ENCODE measurements at regions not wholly inside any gene's neighbourhood (a gene's known extent, or its start where the extent isn't known, plus 50 kb on each side); places are given as distances from the start of the nearest gene placed in this dataset.

GRCh38 chr9:79362100-79363081, 209.4 kb upstream of the TLE4 start:
- H3K9ac ChIP-seq (ENCODE audit: low read length): no peak overlapping the region
- no peaks in the 10 kb centered on the region for H3K36me3 ChIP-seq (ENCODE audit: control insufficient read depth, insufficient read depth, low read length)
- no peak overlapping the region for H3K4me3 ChIP-seq (ENCODE audit: low read length)
- H3K27ac ChIP-seq (ENCODE audit: low read depth, low read length): no peak overlapping the region
- no peaks in the 10 kb centered on the region for H3K27me3 ChIP-seq (ENCODE audit: control insufficient read depth, insufficient read depth, low read length)
- H3K4me1 ChIP-seq (ENCODE audit: control insufficient read depth, insufficient read depth, low read length): no peaks in the 10 kb centered on the region

DNA sequence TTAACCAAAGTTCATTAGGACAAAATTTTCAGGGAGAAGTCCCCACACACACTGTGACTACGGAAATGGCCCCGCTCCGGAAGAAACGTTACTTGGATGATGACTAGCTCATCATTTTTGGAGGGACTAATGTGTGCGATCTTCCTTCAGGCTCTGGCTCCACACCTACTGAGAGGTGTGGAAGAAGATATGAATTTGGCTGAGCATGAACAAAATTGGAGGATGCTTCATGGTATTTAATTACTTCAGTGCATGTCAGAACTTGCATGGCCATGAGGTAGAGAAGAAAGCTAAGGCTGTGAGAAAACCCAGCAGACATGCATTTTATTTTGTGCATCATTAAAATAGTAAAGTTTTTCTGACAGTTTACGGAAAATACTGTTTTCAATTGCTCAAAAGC, 202.1 kb upstream of the TLE4 start:
- Histone ChIP-seq H3K36me3 (ENCODE audit: control insufficient read depth, insufficient read depth, low read length) (no peaks in the 10 kb centered on the region), H3K9ac (ENCODE audit: low read length) (no peak overlapping the region), H3K4me1 (ENCODE audit: control insufficient read depth, insufficient read depth, low read length) (no peaks in the 10 kb centered on the region), H3K27me3 (ENCODE audit: control insufficient read depth, insufficient read depth, low read length) (no peaks in the 10 kb centered on the region), H3K27ac (ENCODE audit: low read depth, low read length) (no peak overlapping the region), H3K4me3 (ENCODE audit: low read length) (no peak overlapping the region)

GRCh38 chr9:79371301-79371700, 200.5 kb upstream of the TLE4 start:
- Histone ChIP-seq H3K9ac (ENCODE audit: low read length) (no peak overlapping the region), H3K4me1 (ENCODE audit: control insufficient read depth, insufficient read depth, low read length) (no peaks in the 10 kb centered on the region), H3K36me3 (ENCODE audit: control insufficient read depth, insufficient read depth, low read length) (no peaks in the 10 kb centered on the region), H3K27ac (ENCODE audit: low read depth, low read length) (no peak overlapping the region), H3K4me3 (ENCODE audit: low read length) (no peak overlapping the region), H3K27me3 (ENCODE audit: control insufficient read depth, insufficient read depth, low read length) (no peaks in the 10 kb centered on the region)

- Histone ChIP-seq H3K4me1 (ENCODE audit: control insufficient read depth, insufficient read depth, low read length) (no peaks in the 10 kb centered on the region), H3K36me3 (ENCODE audit: control insufficient read depth, insufficient read depth, low read length) (no peaks in the 10 kb centered on the region), H3K27me3 (ENCODE audit: control insufficient read depth, insufficient read depth, low read length) (no peaks in the 10 kb centered on the region), H3K9ac (ENCODE audit: low read length) (no peak overlapping the region), H3K4me3 (ENCODE audit: low read length) (no peak overlapping the region), H3K27ac (ENCODE audit: low read depth, low read length) (no peak overlapping the region)
Measured at GRCh38 chr9:79371948-79372555, 199.7 kb upstream of the TLE4 start.

GRCh38 chr9:79377339-79377855, 194.4 kb upstream of the TLE4 start:
- Histone ChIP-seq H3K27ac (ENCODE audit: low read depth, low read length) (no peak overlapping the region), H3K9ac (ENCODE audit: low read length) (no peak overlapping the region), H3K4me3 (ENCODE audit: low read length) (no peak overlapping the region), H3K36me3 (ENCODE audit: control insufficient read depth, insufficient read depth, low read length) (no peaks in the 10 kb centered on the region), H3K4me1 (ENCODE audit: control insufficient read depth, insufficient read depth, low read length) (no peaks in the 10 kb centered on the region), H3K27me3 (ENCODE audit: control insufficient read depth, insufficient read depth, low read length) (no peaks in the 10 kb centered on the region)

GRCh38 chr9:79378107-79378506, 193.7 kb upstream of the TLE4 start:
- Histone ChIP-seq H3K27me3 (ENCODE audit: control insufficient read depth, insufficient read depth, low read length) (no peaks in the 10 kb centered on the region), H3K27ac (ENCODE audit: low read depth, low read length) (no peak overlapping the region), H3K36me3 (ENCODE audit: control insufficient read depth, insufficient read depth, low read length) (no peaks in the 10 kb centered on the region), H3K9ac (ENCODE audit: low read length) (no peak overlapping the region), H3K4me3 (ENCODE audit: low read length) (no peak overlapping the region), H3K4me1 (ENCODE audit: control insufficient read depth, insufficient read depth, low read length) (no peaks in the 10 kb centered on the region)

DNA sequence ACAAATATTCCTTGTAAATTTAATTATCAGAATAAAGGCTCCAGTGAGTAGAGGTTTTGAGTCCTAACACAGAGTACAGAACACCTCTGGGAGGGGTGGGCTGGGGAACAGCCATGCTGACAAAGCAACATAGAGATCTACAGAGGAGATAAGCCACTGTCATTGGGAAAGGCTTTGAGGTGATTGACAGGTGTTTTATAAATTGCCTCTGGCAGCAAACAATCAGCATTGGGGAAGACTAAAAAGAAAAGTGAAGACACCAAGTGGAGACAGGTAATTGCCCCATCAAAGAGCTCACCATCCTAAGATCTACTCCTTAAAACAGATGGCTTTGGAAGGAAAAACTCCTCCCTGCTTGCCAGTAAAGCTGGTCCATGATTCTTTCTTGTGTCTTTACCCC, 189.7 kb upstream of the TLE4 start:
- Histone ChIP-seq H3K36me3 (ENCODE audit: control insufficient read depth, insufficient read depth, low read length) (no peaks in the 10 kb centered on the region), H3K4me1 (ENCODE audit: control insufficient read depth, insufficient read depth, low read length) (no peaks in the 10 kb centered on the region), H3K9ac (ENCODE audit: low read length) (no peak overlapping the region), H3K27me3 (ENCODE audit: control insufficient read depth, insufficient read depth, low read length) (no peaks in the 10 kb centered on the region), H3K27ac (ENCODE audit: low read depth, low read length) (no peak overlapping the region), H3K4me3 (ENCODE audit: low read length) (no peak overlapping the region)

GRCh38 chr9:79382458-79382857, 189.3 kb upstream of the TLE4 start:
- Histone ChIP-seq H3K27me3 (ENCODE audit: control insufficient read depth, insufficient read depth, low read length) (no peaks in the 10 kb centered on the region), H3K9ac (ENCODE audit: low read length) (no peak overlapping the region), H3K4me3 (ENCODE audit: low read length) (no peak overlapping the region), H3K36me3 (ENCODE audit: control insufficient read depth, insufficient read depth, low read length) (no peaks in the 10 kb centered on the region), H3K27ac (ENCODE audit: low read depth, low read length) (no peak overlapping the region), H3K4me1 (ENCODE audit: control insufficient read depth, insufficient read depth, low read length) (no peaks in the 10 kb centered on the region)

DNA sequence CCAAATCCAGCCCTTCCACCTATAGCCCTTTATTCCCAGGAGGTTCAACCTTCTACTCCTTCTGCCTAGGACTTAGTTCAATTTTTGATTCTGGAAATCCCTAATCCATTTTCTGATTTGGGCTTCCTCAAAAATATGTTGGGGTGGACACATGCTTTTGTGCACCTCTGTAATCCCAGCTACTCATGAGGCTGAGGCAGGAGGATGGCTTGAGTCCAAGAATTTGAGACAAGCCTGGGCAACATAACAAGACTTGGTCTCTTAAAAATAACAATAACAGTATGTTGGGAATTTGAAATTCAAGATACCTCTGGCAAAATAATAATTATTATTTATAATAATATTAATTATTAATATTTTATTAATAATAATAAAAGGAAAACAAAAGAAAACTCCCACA, 188.7 kb upstream of the TLE4 start:
- H3K27me3 ChIP-seq (ENCODE audit: control insufficient read depth, insufficient read depth, low read length): no peaks in the 10 kb centered on the region
- no peak overlapping the region for H3K27ac ChIP-seq (ENCODE audit: low read depth, low read length)
- no peak overlapping the region for H3K9ac ChIP-seq (ENCODE audit: low read length)
- no peaks in the 10 kb centered on the region for H3K36me3 ChIP-seq (ENCODE audit: control insufficient read depth, insufficient read depth, low read length)
- no peak overlapping the region for H3K4me3 ChIP-seq (ENCODE audit: low read length)
- no peaks in the 10 kb centered on the region for H3K4me1 ChIP-seq (ENCODE audit: control insufficient read depth, insufficient read depth, low read length)

- H3K4me1 ChIP-seq (ENCODE audit: control insufficient read depth, insufficient read depth, low read length): no peaks in the 10 kb centered on the region
- no peak overlapping the region for H3K9ac ChIP-seq (ENCODE audit: low read length)
- no peaks in the 10 kb centered on the region for H3K27me3 ChIP-seq (ENCODE audit: control insufficient read depth, insufficient read depth, low read length)
- no peak overlapping the region for H3K4me3 ChIP-seq (ENCODE audit: low read length)
- no peaks in the 10 kb centered on the region for H3K36me3 ChIP-seq (ENCODE audit: control insufficient read depth, insufficient read depth, low read length)
- H3K27ac ChIP-seq (ENCODE audit: low read depth, low read length): no peak overlapping the region
Measured at GRCh38 chr9:79384091-79384490, 187.7 kb upstream of the TLE4 start.

DNA sequence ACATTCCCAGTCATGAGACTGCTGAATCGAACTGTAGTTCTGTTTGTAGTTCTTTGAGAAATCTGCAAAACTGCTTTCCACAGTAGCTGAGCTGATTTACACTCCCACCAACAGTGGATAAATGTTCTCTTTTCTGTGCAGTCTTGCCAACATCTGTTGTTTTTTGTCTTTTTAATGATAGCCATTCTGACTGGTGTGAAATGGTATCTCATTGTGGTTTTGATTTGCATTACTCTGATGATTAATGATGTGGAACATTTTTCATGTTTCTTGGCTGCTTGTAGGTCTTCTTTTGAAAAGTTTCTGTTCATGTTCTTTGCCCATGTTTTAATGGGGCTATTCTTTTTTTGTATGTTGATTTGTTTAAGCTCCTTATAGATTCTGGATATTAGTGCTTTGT, 187.3 kb upstream of the TLE4 start:
- Histone ChIP-seq H3K4me1 (ENCODE audit: control insufficient read depth, insufficient read depth, low read length) (no peaks in the 10 kb centered on the region), H3K9ac (ENCODE audit: low read length) (no peak overlapping the region), H3K27me3 (ENCODE audit: control insufficient read depth, insufficient read depth, low read length) (no peaks in the 10 kb centered on the region), H3K36me3 (ENCODE audit: control insufficient read depth, insufficient read depth, low read length) (no peaks in the 10 kb centered on the region), H3K4me3 (ENCODE audit: low read length) (no peak overlapping the region), H3K27ac (ENCODE audit: low read depth, low read length) (no peak overlapping the region)

DNA sequence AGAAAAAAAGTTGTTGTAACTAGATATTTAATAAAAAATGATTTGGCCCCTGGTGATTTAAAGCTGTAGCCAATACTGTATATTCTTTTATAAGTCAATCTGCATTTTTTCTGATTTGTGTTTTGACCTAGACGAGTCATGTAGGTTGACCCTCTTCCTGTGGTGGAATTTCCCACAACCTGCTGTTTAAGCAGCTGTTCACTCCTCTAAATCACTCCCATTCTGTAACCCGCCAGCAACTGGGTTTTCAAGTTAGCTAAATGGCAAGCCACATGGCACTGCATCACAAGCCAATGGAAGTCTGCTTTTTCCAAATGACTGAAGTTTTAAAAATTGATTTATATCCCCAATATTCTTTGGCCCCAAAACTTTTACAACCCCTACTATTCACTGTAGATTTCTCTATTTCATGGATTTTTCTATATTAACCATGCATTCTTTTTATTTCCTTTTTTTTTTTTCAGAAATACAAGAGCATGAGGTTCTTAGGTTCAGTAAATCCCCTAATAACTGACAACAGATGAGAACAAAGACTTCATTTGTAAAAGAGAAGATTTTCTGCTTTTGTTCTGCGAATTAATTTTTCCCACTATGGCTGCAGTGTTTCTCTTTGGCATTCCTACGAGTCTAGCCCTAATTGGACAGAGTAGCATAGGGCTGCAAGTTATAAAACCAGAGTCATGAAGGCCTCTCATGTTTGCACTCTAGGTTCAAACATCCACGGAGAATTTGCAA, 184.5 kb upstream of the TLE4 start:
- Histone ChIP-seq H3K4me1 (ENCODE audit: control insufficient read depth, insufficient read depth, low read length) (no peaks in the 10 kb centered on the region), H3K4me3 (ENCODE audit: low read length) (no peak overlapping the region), H3K27ac (ENCODE audit: low read depth, low read length) (no peak overlapping the region), H3K36me3 (ENCODE audit: control insufficient read depth, insufficient read depth, low read length) (no peaks in the 10 kb centered on the region), H3K27me3 (ENCODE audit: control insufficient read depth, insufficient read depth, low read length) (no peaks in the 10 kb centered on the region), H3K9ac (ENCODE audit: low read length) (no peak overlapping the region)

Measured in rectal smooth muscle tissue (tissue), 1 donor.